HG03565 (cell line): ENCODE measurements at regions not wholly inside any gene's neighbourhood (a gene's known extent, or its start where the extent isn't known, plus 50 kb on each side); places are given as distances from the start of the nearest gene placed in this dataset.
"Not testable (repeated sequence)": the region's sequence is repeated elsewhere in the genome, so short reads cannot be mapped to it uniquely, and the experiment has no call there.

ENCODE experiments used
- ATAC-seq: cut with Tn5 transposase; IDR thresholded peaks from one replicate; pipeline ENCODE4 v1.9.1; 2021; ENCODE audit warnings: mild to moderate bottlenecking, moderate library complexity; ENCODE audit not compliant: unreplicated experiment

DNA sequence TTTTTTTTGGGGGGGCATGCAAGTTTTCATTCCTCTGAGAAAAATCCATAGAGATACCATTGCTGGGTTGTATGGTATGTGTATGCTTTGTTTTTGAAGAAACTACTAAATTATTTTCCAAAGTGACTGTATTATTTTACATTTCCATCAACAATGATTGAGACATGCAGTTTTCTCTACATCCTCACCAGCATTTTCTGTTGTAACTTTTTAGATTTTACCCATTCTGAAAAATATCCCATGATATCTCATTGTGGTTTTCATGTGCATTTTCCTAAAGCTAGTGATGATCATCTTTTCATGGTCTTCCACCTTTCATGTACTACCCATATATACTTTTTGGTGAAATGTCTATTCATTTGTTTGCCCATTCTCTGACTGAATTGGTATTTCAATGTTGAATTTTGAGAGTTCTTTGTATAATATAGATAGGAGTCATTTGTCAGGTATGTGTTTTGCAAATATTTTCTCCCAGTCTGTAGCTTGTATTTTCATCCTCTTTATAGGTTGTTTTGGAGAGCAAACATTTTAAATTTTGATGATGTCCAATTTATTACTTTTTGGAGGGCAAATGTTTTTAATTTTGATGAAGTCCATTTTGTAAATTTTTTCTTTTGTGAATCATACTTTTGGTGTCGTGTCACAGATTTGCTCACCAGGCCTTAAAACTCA is 827.5 kb upstream of the CITED2 start:
- ATAC-seq: no peak

DNA sequence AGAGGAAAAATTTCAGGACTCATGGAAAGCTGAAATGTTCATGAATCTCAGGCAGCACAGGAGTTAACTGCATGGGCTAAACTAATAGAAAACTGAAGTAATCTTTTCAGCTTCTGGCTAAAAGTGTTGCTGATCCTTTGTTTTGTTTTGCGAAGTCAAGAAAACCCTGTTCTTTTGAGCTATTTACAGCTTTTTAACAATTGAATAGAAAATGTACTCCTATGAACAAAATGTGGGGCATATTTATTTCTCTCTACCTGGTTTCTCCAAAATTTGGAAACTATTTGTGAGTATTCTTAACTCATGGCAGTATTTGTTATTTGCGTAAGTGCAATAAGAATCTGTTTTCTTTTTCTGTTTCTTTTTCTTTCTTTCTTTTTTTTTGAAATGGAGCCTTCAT is 818.8 kb upstream of the CITED2 start:
- no peak for ATAC-seq

DNA sequence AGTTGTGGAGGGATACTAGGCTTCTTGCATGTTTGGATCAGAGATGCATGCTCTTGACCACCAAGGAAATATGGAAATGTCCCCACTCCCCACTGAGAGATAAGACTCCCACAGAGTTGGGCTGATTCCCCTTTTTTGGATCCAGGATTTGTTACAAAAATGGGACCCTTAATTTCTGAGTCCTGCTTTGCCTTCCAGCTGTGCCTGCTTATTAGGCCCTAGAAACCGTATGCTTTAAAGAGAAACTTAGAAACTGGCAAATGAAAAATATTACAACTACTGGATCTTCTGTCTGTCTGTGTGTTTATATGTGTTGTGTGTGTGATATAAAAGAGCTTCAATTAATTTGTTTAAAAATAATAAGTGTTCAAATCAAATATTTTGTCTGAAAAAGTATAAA is 817.6 kb upstream of the CITED2 start:
- ATAC-seq: no peak

DNA sequence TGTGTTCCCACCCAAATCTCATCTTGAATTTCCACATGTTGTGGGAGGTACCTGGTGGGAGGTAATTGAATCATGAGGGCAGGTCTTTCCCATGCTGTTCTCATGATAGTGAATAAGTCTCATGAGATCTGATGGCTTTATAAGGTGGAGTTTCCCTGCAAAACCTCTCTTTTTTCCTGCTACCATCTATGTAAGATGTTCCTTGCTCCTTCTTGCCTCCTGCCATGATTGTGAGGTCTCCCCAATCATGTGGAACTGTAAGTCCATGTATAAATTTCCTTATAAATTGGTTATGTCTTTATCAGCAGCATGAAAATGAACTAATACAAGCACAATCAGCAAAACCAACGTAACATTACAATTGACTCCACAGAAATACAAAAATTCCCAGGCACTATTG is 814.8 kb upstream of the CITED2 start:
- not testable (repeated sequence) for ATAC-seq

DNA sequence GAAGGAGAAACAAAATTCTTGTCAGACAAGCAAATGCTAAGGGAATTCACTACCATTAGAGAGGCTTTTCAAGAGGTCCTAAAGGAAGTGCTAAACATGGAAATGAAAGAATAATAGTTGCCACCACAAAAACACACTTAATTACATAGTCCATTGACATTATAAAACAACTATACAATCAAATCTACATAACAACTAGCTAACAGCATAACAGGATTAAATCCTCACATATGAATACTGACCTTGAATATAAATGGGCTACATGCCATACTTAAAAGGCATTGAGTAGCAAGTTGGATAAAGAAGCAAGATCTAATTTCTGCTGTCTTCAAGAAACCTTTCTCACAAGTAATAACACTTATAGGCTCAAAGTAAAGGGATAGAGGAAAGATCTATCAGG is 811.5 kb upstream of the CITED2 start:
- ATAC-seq: no peak

DNA sequence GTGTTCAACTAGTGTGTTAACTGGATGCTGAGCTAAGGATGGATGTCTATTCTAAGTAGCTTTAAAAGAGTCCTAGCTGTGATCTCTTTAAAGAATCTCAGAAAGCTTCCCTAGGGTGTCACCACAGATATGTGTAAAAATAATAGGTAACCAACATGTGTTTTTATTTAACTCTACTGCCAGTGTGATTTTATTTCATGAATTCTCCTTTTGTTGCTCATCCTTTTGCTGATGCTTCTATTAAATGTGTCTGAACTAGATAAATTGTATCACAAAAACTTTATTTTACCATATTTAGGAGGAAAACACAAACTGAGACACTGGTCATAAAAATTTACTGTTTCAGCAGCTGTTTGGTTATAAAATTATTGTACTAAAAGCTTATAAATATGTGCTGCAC is 809.4 kb upstream of the CITED2 start:
- ATAC-seq: no peak

DNA sequence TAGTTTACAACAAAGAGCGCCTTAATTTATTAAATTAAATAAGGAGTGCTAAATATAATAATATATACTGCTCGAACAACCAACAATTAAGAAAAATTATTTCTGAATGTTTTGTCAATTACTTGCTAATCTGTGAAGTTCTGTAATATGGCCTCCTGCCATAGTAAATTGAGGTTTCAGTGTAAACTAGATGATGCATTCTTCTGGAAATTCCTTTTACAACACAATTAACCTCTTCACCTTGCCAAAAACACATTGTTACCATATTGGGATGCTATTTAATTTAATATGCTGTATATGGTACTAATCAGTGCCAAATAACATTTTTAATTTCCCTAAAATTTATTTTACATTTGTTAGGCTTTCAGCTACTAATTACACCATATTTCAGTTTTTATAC is 808.4 kb upstream of the CITED2 start:
- no peak for ATAC-seq

DNA sequence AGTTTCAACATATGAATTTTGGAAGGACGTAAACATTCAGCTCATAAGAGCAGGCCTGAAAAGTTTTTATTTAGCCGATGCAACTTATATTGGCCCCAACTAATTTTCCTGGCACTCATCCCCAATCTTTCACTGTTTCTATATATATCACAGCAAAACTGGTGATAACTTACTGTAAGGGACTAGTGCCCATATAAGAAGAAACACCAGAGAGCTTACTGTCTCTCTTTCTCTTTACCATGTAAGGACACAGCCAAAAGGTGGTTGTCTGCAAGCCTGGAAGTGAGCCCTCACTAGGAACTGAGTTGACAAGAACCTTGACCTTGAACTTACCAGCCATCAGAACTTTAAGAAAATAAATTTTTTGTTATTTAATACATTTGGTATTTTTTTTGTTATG is 807.4 kb upstream of the CITED2 start:
- ATAC-seq: no peak

DNA sequence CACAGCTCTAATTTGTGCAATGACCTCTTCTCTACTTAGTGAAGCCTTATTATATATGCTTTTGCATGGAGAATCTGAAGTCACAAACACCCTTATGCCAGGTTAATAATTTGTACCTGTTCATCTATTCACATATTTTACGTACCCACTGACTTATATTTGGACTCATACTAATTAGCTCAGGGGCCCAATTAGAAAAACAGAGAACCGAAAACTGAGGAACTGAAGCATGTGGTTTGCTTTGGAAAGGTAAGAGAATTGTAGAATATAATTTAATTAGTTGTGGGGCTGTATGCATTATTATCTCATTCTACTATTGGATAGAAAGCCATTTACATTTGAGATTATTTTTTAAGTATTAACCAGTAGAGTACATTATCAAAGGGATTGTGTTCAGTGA is 805.9 kb upstream of the CITED2 start:
- ATAC-seq: no peak

DNA sequence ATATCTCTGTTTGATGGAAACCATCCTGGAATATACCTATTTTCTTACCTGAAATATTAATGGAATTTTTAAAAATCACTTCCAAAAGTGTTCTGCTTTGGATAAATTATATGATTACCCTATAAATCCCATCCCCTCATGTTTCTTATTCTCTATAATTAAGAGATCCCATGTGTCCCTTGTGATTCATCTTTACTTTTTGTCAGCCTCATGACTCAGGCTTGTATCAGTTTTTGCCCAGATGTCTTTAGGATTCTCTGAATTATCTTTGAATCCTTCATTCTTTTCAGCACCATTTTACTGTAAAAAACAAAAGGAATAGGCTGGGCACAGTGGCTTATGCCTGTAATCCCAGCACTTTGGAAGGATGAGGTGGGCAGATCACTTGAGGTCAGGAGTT is 804.5 kb upstream of the CITED2 start:
- ATAC-seq: no peak

DNA sequence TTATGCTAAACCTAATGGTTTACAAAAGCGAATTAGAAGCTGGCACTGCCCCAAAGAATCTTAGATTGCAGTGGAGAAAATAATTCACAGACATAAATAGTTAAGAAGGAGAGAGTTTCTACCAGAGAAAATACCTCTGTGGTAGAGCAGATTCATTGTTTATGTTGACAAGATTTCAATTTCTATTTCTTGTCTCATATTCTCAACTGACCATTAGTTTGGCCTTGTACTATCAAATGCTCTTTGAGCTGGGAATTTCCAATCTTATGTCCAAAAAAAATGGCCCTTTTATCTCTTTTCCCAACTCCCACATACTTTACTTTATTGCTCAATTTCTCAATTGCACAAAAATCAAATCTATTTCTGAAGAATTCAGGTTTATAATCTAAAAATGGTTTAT is 804.1 kb upstream of the CITED2 start:
- no peak for ATAC-seq

DNA sequence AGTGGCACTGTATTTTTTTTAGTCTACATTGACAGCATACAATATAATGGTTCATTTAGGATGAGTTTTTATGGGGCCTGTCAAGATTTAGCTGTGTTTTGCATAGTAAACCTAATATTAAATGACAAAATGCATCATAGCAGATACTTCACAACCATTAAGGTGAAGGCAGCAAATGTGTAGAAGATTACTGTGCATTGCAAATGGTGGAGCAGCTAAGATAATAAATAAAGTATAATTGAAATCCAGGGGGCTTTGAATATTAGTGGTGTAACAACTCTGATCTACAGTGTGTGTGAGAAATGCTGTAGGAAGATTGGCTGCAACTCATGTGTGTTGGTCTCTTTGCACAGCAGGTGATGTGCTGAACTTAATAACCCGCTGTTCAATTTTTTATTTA is 801.9 kb upstream of the CITED2 start:
- ATAC-seq: no peak

DNA sequence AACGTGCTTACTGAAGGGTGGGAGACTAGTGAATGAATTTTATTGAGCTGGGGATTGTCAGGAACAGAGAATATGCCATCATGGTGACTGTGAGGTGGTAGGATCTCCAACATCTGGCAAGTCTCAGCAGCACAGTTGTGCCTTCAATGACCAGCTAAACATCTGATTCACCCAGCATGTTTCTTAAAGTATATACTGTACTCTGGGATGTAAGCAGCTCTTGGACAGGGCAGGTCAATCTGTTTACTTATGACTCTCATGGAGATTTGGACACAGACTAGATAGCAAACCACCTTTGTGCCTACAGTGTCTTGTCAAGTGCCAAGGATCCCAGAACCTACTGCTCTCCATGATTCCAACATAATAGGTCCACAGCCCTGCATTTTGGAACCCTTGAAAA is 801.0 kb upstream of the CITED2 start:
- no peak for ATAC-seq

DNA sequence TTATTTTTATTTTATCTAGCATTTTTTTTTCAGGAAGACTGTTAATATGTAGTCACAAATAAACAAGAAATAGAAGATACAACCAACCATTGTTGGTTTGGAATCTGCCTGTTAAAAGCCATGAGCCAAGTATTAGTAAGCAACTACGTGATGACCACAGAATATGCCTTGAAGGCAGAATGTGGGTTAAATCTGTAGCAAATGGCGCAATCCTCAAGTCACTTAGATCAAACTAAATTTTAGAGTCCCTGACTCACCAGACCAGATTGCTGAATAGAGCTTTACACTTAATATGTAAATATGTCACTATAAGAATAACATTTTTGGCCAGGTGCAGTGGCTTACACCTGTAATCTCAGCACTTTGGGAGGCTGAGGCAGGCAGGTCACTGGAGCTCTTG is 800.1 kb upstream of the CITED2 start:
- ATAC-seq: no peak

DNA sequence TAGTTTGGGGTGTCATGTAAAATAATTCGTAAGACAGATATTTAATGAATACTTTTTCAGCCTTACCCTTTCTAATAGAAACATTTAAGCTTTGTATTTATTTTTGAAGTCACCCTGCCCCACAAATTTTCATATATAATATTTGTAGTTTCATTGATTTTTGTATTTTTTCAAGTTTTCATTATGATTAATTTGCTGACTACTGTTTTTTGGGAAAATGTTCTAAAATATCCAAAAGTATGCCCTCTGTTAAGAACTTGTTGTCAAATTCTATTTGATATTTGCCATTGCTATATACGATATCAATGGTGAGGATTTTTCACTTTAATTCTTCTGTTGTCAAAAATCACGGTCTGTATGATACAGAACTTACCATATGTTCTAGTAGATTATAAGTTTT is 793.9 kb upstream of the CITED2 start:
- no peak for ATAC-seq

DNA sequence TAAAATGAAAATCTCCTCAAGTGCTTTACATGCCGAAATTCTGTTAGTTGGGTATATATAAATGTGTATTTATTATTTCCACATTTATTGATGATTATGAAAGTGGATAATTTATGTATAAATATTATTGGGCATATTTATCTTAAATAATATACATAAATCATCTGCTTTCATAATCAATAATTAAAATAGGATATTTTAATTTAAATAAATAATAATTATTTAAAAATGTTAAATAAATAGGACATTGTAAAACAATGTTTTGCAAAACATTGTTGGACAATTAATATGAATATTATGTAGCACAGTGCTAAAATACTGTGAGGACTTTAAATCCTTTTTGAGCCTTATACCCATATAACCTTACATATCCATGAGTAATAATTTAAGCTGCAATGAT is 786.5 kb upstream of the CITED2 start:
- no peak for ATAC-seq

DNA sequence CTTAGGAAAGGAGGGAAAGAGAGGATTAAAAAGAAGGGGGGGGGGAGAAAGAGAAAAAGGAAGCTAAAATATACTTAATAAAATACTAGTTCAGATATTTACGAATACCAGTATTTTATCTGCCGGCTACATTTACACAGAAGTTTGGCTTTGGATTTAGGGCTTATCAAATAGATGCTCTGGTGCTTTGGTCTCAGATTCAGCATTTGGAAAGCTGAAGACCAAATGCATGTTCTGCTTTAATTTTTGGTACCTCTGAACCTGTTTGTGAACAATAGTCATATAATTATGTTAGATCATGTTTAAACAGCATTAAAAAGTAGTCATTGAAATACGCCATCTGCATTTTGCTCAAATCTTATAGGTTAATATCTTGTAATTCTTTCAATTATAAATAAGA is 786.0 kb upstream of the CITED2 start:
- no peak for ATAC-seq

DNA sequence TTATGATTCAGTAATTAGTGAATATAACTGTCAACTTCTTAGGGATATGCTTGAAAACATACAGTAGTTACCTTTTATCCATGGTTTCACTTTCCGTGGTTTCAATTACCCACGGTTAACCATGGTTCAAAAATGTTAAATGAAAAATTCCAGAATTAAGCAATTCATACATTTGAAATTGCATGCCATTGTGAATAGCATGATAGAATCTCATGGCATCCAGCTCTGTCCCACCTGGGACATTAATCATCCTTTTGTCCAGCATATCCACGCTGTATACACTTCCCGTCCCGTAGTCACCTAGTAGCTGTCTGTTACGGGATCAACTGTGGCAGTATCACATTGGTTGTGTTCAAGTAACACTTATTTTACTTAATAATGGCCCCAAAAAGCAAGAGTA is 781.7 kb upstream of the CITED2 start:
- no peak for ATAC-seq

DNA sequence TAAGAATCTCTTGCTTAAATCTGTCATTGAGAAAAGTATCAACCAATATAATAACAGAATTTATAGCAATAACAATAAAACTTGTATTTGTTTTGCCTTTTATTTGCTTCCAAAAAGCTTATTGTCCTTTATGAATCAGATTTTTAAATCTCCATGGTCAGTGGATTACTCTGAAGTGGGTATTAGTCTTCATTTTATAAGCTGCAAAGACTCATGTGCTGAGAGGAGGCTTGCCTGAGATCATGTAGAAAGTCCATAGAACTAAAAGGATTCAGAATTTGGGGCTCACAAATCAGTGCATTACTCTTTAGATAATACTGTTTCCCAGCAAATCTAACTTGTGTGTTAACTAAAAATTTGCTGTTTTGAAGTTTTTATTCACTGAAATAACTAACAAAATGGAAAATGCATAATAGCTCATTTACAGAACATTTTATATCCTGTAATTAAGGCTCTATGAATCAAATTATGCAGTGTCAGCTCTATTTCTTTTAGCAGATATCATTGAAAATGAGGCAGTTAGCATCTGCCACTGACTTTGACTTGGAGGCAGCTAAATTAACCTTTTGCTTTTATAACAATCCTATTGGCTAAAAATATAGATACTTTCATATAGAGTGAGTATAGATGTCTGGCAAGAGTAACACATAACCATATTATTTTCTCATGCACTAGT is 781.1 kb upstream of the CITED2 start:
- ATAC-seq: no peak

DNA sequence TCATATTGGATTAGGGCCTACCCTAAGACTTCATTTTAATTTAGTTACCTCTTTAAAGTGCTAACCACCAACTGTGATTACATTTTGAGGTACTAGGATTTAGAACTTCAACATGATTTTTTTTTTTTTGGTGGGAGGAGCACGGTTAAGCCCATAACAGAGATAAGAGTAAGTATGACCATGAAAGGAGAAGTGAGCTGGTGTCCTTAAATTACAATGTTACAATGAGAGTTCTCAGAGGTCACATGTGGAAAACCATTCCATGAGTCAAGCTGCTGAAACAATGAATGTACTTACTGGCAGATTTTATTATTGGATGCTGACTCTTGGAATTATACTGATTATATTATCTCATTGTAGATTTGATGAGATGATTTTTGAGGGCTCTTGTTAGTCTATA is 779.3 kb upstream of the CITED2 start:
- ATAC-seq: no peak

DNA sequence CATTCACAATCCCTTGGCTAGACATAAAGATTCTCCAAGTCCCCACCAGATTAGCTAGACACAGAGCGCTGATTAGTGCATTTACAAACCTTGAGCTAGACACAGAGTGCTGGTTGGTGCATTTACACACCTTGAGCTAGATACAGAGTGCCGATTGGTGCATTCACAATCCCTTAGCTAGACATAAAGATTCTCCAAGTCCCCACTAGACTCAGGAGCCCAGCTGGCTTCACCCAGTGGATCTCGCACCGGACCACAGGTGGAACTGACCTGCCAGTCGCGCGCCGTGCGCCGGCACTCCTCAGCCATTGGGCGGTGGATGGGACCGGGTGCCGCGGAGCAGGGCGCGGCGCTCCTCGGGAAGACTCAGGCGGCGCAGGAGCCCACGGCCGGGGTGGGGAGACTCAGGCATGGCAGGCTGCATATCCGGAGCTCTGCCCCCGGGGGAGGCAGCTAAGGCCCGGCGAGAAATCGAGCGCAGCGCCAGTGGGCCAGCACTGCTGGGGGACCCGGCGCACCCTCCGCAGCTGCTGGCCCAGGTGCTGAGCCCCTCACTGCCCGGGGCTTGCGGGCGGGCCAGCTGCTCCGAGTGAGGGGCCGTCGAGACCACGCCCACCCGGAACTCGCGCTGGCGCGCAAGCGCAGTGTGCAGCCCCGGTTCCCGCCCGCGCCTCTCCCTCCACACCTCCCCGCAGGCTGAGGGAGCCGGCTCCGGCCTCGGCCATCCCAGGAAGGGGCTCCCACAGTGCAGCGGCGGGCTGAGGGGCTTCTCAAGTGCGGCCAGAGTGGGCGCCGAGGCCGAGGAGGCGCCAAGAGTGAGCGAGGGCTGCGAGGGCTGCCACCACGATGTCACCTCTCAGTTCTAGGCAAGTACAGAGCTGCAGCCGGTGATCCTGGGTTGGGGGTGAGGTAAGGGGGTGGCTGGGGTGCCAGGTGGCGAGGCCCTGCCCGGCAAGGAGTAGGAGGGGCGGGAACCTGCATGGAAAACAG is 773.7 kb upstream of the CITED2 start:
- not testable (repeated sequence) for ATAC-seq

DNA sequence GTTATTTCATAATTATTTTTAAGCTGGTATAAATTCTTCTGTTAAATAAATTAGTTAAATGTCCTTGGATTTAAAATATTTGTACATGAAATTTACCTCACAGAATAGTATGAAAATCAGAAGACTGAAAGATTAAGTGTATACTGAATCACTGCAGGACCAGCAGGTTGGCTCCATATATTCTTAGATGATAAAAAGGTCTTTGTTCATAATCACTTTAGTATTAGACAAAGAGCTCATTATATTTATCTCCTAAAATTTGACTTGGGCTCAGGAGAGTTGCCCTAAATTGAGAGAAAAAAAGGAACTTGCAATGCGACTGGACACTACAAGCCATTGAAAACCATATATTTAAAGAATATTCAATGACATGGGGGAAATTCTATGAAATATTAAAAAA is 766.4 kb upstream of the CITED2 start:
- no peak for ATAC-seq
